ENCODE measurements at regions not wholly inside any gene's neighbourhood (a gene's known extent, or its start where the extent isn't known, plus 50 kb on each side); places are given as distances from the start of the nearest gene placed in this dataset.

- TF ChIP-seq ZGPAT (CRISPR knock-in tag; IDR thresholded peaks at IDR 0.05) (no peak), MED1 (CRISPR knock-in tag; IDR thresholded peaks at IDR 0.05) (no peak), IKZF5 (CRISPR knock-in tag; IDR thresholded peaks at IDR 0.05) (no peak), ZNF260 (CRISPR knock-in tag; IDR thresholded peaks at IDR 0.05; ENCODE audit: borderline replicate concordance, low read depth) (no peak)
Observed at GRCh38 chr6:166687879-166688205, 60.8 kb upstream of the RPS6KA2 start (continued).

GRCh38 chr6:166687070-166687878, 60.2 kb upstream of the RPS6KA2 start:
- Histone ChIP-seq H3K4me2 (ENCODE audit: low read depth, low read length) (no peak overlapping the region), H3K4me3 (replicated peaks in 1 of 3; ENCODE audit: insufficient read depth in 1 of 3, low read depth in 2 of 3, low read length in 3 of 3) (no peak overlapping the region), H2AFZ (ENCODE audit: low read length) (no peak overlapping the region), H3K9me3 (ENCODE audit: low read length) (no peaks in the 10 kb centered on the region), H3K4me1 (ENCODE audit: insufficient read depth, low read length) (no peaks in the 10 kb centered on the region), H3K9ac (ENCODE audit: insufficient read depth, low read depth, low read length) (no peak overlapping the region), H4K20me1 (ENCODE audit: insufficient read depth, low read length) (no peaks in the 10 kb centered on the region; the same call in 1 of the 2 replicates), H3K79me2 (ENCODE audit: insufficient read depth, low read length) (no peaks in the 10 kb centered on the region), H3K27me3 (ENCODE audit: control insufficient read depth in 1 of 2, insufficient read depth in 2 of 2, low read length in 2 of 2) (peaks cover 24 to 97% of the 10 kb centered on the region in 2 experiments), H3K36me3 (replicated peaks in 1 of 2; ENCODE audit: control insufficient read depth in 1 of 2, insufficient read depth in 2 of 2, low read length in 2 of 2) (no peaks in the 10 kb centered on the region), H3K27ac (ENCODE audit: extremely low read length, insufficient read depth, low read length) (no peak overlapping the region)
- WGBS (ENCODE audit: low lambda C conversion rate), result 7% methylated on average over 17 of the region's 21 CpGs
- in situ Hi-C loops (cut with HindIII; ENCODE audit: extremely low pct_ligation_motif_present, low pct_unique_long_range_greater_than_20kb) (no loop called here), intact Hi-C loops (cut with micrococcal nuclease; ENCODE audit: unreplicated experiment) (no loop called here)
- DNase-seq (ENCODE audit: low spot score) (no peak), FAIRE-seq (no peak), ATAC-seq (no peak)
- no TSS peak for BruUV-seq (replicated peaks)
- ChIA-PET POLR2A (no interaction called here), CTCF (ENCODE audit: low intra/inter-chr PET ratio, low total read pairs) (no interaction called here)
- TF ChIP-seq SNAPC5 (CRISPR knock-in tag; IDR thresholded peaks at IDR 0.05; ENCODE audit: borderline replicate concordance) (no peak), REST (IDR thresholded peaks at IDR 0.05; ENCODE audit: borderline replicate concordance in 1 of 2, low read depth in 1 of 2, low read length in 2 of 2) (no peak)

Data from HepG2 (cell line).